Osteocyte (in vitro differentiated cells): ENCODE measurements at regions not wholly inside any gene's neighbourhood (a gene's known extent, or its start where the extent isn't known, plus 50 kb on each side); places are given as distances from the start of the nearest gene placed in this dataset.
"Not testable (repeated sequence)": the region's sequence is repeated elsewhere in the genome, so short reads cannot be mapped to it uniquely, and the experiment has no call there.

Source experiments
- DNase-seq: peaks from one replicate; pipeline ENCODE4 v3.0.0; 2021; ENCODE audit warnings: mixed read lengths; ENCODE audit not compliant: unreplicated experiment; ENCODE audit errors: extremely low spot score
- H3K27ac Mint-ChIP-seq: one replicate; pipeline ENCODE4 v1.8.0; 2021; ENCODE audit warnings: mild to moderate bottlenecking, mixed read lengths; ENCODE audit not compliant: unreplicated experiment
- H3K27me3 Mint-ChIP-seq: one replicate; pipeline ENCODE4 v1.8.0; 2021; ENCODE audit warnings: mixed read lengths; ENCODE audit not compliant: unreplicated experiment
- H3K36me3 Mint-ChIP-seq: one replicate; pipeline ENCODE4 v1.8.0; 2021; ENCODE audit warnings: mixed read lengths; ENCODE audit not compliant: unreplicated experiment
- H3K4me1 Mint-ChIP-seq: one replicate; pipeline ENCODE4 v1.8.0; 2021; ENCODE audit warnings: mixed read lengths; ENCODE audit not compliant: unreplicated experiment
- H3K4me3 Mint-ChIP-seq: one replicate; pipeline ENCODE4 v1.8.0; 2021; ENCODE audit warnings: mild to moderate bottlenecking, moderate library complexity, mixed read lengths; ENCODE audit not compliant: unreplicated experiment
- H3K9me3 Mint-ChIP-seq: one replicate; pipeline ENCODE4 v1.8.0; 2021; ENCODE audit warnings: mixed read lengths; ENCODE audit not compliant: unreplicated experiment
- TF ChIP-seq, protein P1 (sequence below): fragments of 200-600 bp; sonication (generic); IDR thresholded peaks from 2 replicates; pipeline ENCODE4 v1.5.0; 2021; ENCODE audit warnings: antibody characterized with exemption, mild to moderate bottlenecking, moderate library complexity

DNA sequence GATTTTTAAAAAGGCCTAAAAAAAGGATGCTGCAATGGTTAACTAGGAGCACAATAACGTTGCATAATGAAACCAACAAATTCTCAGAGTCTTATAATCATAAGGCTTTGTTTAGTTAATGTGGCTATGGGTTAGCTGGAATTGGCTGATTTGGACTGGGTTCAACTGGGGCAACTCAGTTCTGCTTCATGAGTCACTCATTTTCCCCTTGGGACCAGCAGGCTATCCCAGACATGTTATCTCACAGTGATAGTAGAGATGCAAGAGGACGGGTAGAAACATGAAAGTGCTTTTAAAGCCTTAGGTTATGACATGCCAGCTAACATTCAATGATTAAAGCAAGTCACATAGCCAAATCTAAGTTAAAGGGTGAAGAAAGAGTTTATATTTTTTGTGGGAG is 189.2 kb upstream of the GK2 start:
- no peaks in the 10 kb centered on the region for H3K9me3 Mint-ChIP-seq
- no peak overlapping the region for H3K27ac Mint-ChIP-seq
- H3K4me3 Mint-ChIP-seq: no peak overlapping the region
- no peaks in the 10 kb centered on the region for H3K4me1 Mint-ChIP-seq
- H3K27me3 Mint-ChIP-seq: no peaks in the 10 kb centered on the region
- no peaks in the 10 kb centered on the region for H3K36me3 Mint-ChIP-seq
- DNase-seq: no peak
- TF ChIP-seq, protein P1, sequence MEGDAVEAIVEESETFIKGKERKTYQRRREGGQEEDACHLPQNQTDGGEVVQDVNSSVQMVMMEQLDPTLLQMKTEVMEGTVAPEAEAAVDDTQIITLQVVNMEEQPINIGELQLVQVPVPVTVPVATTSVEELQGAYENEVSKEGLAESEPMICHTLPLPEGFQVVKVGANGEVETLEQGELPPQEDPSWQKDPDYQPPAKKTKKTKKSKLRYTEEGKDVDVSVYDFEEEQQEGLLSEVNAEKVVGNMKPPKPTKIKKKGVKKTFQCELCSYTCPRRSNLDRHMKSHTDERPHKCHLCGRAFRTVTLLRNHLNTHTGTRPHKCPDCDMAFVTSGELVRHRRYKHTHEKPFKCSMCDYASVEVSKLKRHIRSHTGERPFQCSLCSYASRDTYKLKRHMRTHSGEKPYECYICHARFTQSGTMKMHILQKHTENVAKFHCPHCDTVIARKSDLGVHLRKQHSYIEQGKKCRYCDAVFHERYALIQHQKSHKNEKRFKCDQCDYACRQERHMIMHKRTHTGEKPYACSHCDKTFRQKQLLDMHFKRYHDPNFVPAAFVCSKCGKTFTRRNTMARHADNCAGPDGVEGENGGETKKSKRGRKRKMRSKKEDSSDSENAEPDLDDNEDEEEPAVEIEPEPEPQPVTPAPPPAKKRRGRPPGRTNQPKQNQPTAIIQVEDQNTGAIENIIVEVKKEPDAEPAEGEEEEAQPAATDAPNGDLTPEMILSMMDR: no peak

DNA sequence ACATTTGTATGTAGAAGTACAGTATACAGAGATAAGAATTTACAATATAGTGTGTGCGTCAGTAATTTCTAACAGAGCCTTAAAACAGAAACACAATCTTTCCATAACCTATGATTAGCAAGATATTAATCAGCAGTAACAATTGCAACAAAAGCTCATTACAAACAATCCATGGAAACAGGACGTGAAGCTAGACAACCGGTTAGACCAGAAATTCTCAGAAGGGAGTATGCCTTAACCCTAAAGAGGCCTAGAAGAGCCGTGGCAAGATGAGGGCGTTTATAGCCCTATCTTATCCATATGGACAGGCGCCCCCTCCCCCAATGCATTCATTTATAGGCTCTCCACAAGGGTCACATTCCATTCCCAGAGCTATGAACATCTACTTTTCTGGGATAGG is 184.2 kb upstream of the GK2 start:
- not testable (repeated sequence) for H3K9me3 Mint-ChIP-seq, DNase-seq, H3K27ac Mint-ChIP-seq, H3K4me3 Mint-ChIP-seq, H3K36me3 Mint-ChIP-seq, H3K4me1 Mint-ChIP-seq, H3K27me3 Mint-ChIP-seq

DNA sequence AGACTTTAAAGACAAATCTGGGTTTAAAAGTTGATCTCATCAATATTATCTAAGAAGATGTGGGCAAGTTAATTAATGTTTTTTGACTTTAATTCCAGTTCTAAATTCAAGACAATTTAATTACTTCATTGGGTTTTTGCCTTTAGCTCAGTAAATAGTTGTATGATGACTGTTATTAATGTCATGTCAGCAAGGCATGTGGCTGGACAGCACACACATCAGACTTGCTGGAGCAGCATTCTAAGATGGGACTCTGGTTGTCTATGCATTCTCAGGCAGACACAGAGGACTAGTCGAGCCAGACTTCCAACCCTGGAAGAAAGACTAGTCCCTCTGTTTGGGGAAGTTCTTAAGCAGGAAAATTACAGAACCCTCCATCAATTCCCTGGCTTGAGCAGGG is 180.7 kb upstream of the GK2 start:
- Mint-ChIP-seq H3K4me3 (no peak overlapping the region), H3K4me1 (no peaks in the 10 kb centered on the region), H3K9me3 (no peaks in the 10 kb centered on the region), H3K27me3 (no peaks in the 10 kb centered on the region), H3K36me3 (no peaks in the 10 kb centered on the region), H3K27ac (no peak overlapping the region)
- TF ChIP-seq, protein P1: no peak
- DNase-seq: no peak

DNA sequence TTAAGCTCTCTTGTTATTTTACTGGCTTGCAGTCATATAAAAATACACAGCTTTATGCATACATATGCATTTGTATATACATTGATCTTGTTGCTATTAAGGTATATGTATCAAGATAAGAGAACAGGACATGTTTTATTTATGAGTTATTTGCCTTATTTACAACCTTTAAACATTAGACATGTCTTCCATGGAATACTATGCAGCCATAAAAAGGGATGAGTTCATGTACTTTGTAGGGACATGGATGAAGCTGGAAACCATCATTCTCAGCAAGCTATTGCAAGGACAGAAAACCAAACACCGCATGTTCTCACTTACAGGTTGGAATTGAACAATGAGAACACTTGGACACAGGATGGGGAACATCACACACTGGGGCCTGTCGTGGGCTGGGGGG is 179.2 kb upstream of the GK2 start:
- H3K27me3 Mint-ChIP-seq, H3K27ac Mint-ChIP-seq, DNase-seq, H3K36me3 Mint-ChIP-seq, H3K4me1 Mint-ChIP-seq, H3K9me3 Mint-ChIP-seq, H3K4me3 Mint-ChIP-seq: not testable (repeated sequence)

DNA sequence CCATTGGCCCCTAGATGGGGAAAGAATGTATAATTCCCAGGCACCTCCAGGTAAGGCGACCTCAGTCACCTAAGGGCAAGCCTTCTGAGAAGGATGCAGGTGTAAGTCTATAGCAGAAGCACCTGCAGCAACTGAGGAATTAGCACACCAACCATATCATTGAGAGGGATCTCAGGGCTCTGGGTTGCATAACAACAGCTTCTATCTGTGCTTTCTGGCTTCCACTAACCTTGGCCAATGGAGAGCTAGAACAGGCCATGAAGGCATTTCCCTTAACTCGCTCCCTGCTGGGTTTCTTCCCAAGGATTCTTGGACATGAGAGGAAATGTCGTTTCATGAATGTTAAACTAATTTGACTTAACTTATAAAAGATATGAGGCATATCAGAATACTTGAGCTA is 177.8 kb upstream of the GK2 start:
- Mint-ChIP-seq H3K27me3 (no peaks in the 10 kb centered on the region), H3K9me3 (no peaks in the 10 kb centered on the region), H3K36me3 (no peaks in the 10 kb centered on the region), H3K4me1 (no peaks in the 10 kb centered on the region), H3K27ac (no peak overlapping the region), H3K4me3 (no peak overlapping the region)
- TF ChIP-seq, protein P1: no peak
- no peak for DNase-seq

DNA sequence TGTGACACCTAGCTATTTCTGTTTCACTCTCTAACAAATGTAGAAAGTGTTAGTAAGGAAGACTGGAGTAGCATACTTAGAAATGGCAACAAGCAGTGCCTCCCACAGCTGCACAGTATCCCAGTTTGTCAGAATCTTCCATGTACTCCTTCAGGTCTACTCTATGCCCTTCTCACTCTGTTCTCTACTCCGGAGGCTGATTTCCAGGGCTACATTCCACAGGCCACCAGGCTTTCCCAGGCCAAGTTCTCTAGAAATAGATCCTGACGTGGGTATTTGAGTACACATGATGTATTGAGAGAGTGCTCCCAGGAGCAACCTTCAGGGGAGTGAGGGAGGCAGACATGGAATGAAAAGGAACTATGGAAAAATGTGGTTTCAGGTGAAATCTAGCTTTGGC is 177.3 kb upstream of the GK2 start:
- TF ChIP-seq, protein P1: no peak
- H3K9me3 Mint-ChIP-seq: no peaks in the 10 kb centered on the region
- no peaks in the 10 kb centered on the region for H3K4me1 Mint-ChIP-seq
- no peak for DNase-seq
- H3K27me3 Mint-ChIP-seq: no peaks in the 10 kb centered on the region
- no peak overlapping the region for H3K27ac Mint-ChIP-seq
- no peaks in the 10 kb centered on the region for H3K36me3 Mint-ChIP-seq
- H3K4me3 Mint-ChIP-seq: no peak overlapping the region
